22Rv1 (cell line): ENCODE measurements at regions not wholly inside any gene's neighbourhood (a gene's known extent, or its start where the extent isn't known, plus 50 kb on each side); places are given as distances from the start of the nearest gene placed in this dataset.

Experiments
- ZFX ChIP-seq: fragments of 450-650 bp; IDR thresholded peaks from 2 replicates; pipeline ENCODE4 v1.6.1; 2017; ENCODE audit warnings: antibody characterized with exemption, borderline replicate concordance
- TF ChIP-seq, protein P1 (sequence below): fragments of 450-650 bp; IDR thresholded peaks from 2 replicates; pipeline ENCODE4 v1.5.1; 2017; ENCODE audit warnings: mild to moderate bottlenecking

DNA sequence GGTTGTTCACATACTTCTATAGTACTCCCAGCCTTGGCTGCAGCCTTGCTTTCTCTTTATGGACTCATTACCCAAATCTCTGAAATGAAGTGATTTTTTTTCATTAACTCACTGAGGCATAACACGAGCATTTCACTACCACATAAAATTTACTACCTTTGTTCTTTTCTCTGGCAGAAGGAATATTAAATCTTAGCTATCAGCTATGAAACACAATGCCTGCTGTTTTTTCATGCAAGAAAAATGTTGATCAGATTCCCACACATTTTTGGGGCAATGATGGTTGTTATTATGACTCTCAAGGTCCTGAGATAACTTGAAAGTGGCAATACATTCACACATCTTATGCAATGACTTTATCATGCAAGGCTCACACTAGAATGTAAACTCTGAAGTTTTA lies 225.3 kb upstream of the ATP2B1 start:
- TF ChIP-seq, protein P1, sequence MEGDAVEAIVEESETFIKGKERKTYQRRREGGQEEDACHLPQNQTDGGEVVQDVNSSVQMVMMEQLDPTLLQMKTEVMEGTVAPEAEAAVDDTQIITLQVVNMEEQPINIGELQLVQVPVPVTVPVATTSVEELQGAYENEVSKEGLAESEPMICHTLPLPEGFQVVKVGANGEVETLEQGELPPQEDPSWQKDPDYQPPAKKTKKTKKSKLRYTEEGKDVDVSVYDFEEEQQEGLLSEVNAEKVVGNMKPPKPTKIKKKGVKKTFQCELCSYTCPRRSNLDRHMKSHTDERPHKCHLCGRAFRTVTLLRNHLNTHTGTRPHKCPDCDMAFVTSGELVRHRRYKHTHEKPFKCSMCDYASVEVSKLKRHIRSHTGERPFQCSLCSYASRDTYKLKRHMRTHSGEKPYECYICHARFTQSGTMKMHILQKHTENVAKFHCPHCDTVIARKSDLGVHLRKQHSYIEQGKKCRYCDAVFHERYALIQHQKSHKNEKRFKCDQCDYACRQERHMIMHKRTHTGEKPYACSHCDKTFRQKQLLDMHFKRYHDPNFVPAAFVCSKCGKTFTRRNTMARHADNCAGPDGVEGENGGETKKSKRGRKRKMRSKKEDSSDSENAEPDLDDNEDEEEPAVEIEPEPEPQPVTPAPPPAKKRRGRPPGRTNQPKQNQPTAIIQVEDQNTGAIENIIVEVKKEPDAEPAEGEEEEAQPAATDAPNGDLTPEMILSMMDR, result no peak
- no peak for TF ChIP-seq ZFX
